ENCODE measurements at regions not wholly inside any gene's neighbourhood (a gene's known extent, or its start where the extent isn't known, plus 50 kb on each side); places are given as distances from the start of the nearest gene placed in this dataset.
A peak's percentile ranks its signal among the peaks of the same experiment; 100 is the strongest.
"Not testable (repeated sequence)": the region's sequence is repeated elsewhere in the genome, so short reads cannot be mapped to it uniquely, and the experiment has no call there.

GRCh38 chr1:199489594-199489993, 537.9 kb upstream of the NR5A2 start:
- H4K20me1 ChIP-seq (ENCODE audit: insufficient read depth, low read length) = no peaks in the 10 kb centered on the region
- no peaks in the 10 kb centered on the region for H3K79me2 ChIP-seq (ENCODE audit: low read length)
- peaks cover 25% of the 10 kb centered on the region for H3K36me3 ChIP-seq (replicated peaks; ENCODE audit: low read depth, low read length)
- peak overlapping the region; percentile 8; the same call in 1 of the 2 replicates for H3K4me3 ChIP-seq (ENCODE audit: low read length)
- TF ChIP-seq, protein P1, sequence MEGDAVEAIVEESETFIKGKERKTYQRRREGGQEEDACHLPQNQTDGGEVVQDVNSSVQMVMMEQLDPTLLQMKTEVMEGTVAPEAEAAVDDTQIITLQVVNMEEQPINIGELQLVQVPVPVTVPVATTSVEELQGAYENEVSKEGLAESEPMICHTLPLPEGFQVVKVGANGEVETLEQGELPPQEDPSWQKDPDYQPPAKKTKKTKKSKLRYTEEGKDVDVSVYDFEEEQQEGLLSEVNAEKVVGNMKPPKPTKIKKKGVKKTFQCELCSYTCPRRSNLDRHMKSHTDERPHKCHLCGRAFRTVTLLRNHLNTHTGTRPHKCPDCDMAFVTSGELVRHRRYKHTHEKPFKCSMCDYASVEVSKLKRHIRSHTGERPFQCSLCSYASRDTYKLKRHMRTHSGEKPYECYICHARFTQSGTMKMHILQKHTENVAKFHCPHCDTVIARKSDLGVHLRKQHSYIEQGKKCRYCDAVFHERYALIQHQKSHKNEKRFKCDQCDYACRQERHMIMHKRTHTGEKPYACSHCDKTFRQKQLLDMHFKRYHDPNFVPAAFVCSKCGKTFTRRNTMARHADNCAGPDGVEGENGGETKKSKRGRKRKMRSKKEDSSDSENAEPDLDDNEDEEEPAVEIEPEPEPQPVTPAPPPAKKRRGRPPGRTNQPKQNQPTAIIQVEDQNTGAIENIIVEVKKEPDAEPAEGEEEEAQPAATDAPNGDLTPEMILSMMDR (IDR thresholded peaks at IDR 0.05; ENCODE audit: low read depth, low read length) = no peak
- peak overlapping the region; percentile 43 for H3K4me2 ChIP-seq (ENCODE audit: low read length)
- peak overlapping the region; percentile 49 for H2AFZ ChIP-seq (ENCODE audit: low read depth, low read length)
- peak overlapping the region; percentile 34; the same call in 1 of the 2 replicates for H3K9ac ChIP-seq (ENCODE audit: low read length)
- no peaks in the 10 kb centered on the region for H3K27me3 ChIP-seq (ENCODE audit: low read depth, low read length)
- H3K4me1 ChIP-seq (ENCODE audit: low read length) = peaks cover 30% of the 10 kb centered on the region
- H3K27ac ChIP-seq (ENCODE audit: low read length) = peak overlapping the region; percentile 86
- H3K9me3 ChIP-seq (ENCODE audit: insufficient read depth, low read length) = peaks cover 23% of the 10 kb centered on the region; the same call in 1 of the 2 replicates

DNA sequence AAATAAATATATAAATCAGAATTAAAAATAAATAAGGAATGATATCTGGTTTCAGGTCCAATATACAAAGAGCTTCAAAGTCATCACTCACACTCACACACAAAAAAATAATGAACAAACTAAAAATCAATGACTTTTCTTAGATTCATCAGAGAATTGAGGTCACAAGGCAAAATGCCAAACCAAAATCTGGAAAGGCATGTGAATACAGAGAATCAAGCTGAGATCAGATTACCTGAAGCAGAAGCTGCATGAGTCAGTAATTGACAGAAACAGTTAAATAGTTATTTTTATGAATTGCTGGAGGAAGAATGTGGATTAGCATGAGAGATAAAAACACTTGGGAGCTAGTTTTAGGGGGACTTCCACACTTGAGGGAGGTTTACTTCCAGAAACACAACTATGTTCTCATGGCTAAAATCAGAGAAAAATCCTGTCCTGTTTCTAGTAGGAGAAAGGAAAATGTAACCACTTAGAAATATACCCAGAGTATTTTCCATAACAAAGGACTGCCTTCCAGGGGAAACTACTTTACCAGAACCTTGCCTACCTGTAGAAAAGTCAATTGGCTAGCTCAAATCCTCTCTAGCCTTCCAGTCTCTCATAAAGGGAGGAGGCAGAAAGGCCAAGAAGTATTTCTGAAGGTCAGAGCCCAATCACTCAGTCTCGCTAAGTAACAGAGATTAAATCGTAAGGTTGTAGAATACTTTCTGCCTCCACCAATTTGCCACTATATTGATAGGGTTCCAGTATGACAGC, 536.6 kb upstream of the NR5A2 start:
- no peak overlapping the region for H3K27ac ChIP-seq (ENCODE audit: low read length)
- peaks cover 30% of the 10 kb centered on the region for H3K4me1 ChIP-seq (ENCODE audit: low read length)
- H3K9ac ChIP-seq (ENCODE audit: low read length) = no peak overlapping the region
- H3K4me2 ChIP-seq (ENCODE audit: low read length) = no peak overlapping the region
- no peak overlapping the region for H2AFZ ChIP-seq (ENCODE audit: low read depth, low read length)
- no peaks in the 10 kb centered on the region for H4K20me1 ChIP-seq (ENCODE audit: insufficient read depth, low read length)
- H3K79me2 ChIP-seq (ENCODE audit: low read length) = no peaks in the 10 kb centered on the region
- peaks cover 33% of the 10 kb centered on the region for H3K36me3 ChIP-seq (replicated peaks; ENCODE audit: low read depth, low read length)
- TF ChIP-seq, protein P1 (IDR thresholded peaks at IDR 0.05; ENCODE audit: low read depth, low read length) = no peak
- no peak for TF ChIP-seq EZH2phosphoT487 (IDR thresholded peaks at IDR 0.05; ENCODE audit: low read depth)
- peaks cover 31% of the 10 kb centered on the region; the same call in 1 of the 2 replicates for H3K9me3 ChIP-seq (ENCODE audit: insufficient read depth, low read length)
- no peaks in the 10 kb centered on the region for H3K27me3 ChIP-seq (ENCODE audit: low read depth, low read length)
- H3K4me3 ChIP-seq (ENCODE audit: low read length) = no peak overlapping the region

GRCh38 chr1:199495432-199495831, 532.1 kb upstream of the NR5A2 start:
- Histone ChIP-seq H3K4me2 (ENCODE audit: low read length) (no peak overlapping the region), H3K36me3 (replicated peaks; ENCODE audit: low read depth, low read length) (peaks cover 48% of the 10 kb centered on the region), H3K9ac (ENCODE audit: low read length) (no peak overlapping the region), H3K4me3 (ENCODE audit: low read length) (no peak overlapping the region), H2AFZ (ENCODE audit: low read depth, low read length) (no peak overlapping the region), H4K20me1 (ENCODE audit: insufficient read depth, low read length) (no peaks in the 10 kb centered on the region), H3K4me1 (ENCODE audit: low read length) (peaks cover 25% of the 10 kb centered on the region), H3K27me3 (ENCODE audit: low read depth, low read length) (no peaks in the 10 kb centered on the region), H3K9me3 (ENCODE audit: insufficient read depth, low read length) (peaks cover 46% of the 10 kb centered on the region; the same call in 1 of the 2 replicates), H3K27ac (ENCODE audit: low read length) (no peak overlapping the region), H3K79me2 (ENCODE audit: low read length) (no peaks in the 10 kb centered on the region)
- no peak for TF ChIP-seq EZH2phosphoT487 (IDR thresholded peaks at IDR 0.05; ENCODE audit: low read depth)
- TF ChIP-seq, protein P1 (IDR thresholded peaks at IDR 0.05; ENCODE audit: low read depth, low read length) = no peak

DNA sequence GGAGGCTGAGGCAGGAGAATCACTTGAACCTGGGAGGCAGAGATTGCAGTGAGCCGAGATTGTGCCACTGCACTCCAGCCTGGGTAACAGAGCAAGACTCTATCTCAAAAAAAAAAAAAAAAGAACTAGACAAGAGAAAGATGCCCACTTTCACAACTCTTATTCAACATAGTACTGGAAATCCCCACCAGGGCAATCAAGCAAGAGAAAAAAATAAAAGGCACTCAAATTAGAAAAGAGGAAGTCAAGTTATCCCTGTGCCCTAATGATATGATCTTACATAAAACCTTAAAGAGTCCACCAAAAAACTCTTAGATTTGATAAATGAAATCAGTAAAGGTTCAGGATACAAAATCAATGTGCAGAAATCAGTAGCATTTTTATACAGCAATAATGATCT, 528.7 kb upstream of the NR5A2 start:
- Histone ChIP-seq H3K36me3 (replicated peaks; ENCODE audit: low read depth, low read length) (peaks cover 39% of the 10 kb centered on the region), H3K4me3 (ENCODE audit: low read length) (0 out of 2 replicates have a peak overlapping the region, but pooled peaks have one; percentile 5), H3K27ac (ENCODE audit: low read length) (peak overlapping the region; percentile 61), H3K4me2 (ENCODE audit: low read length) (peak overlapping the region; percentile 44), H3K9ac (ENCODE audit: low read length) (peak overlapping the region; percentile 5; the same call in 1 of the 2 replicates), H3K9me3 (ENCODE audit: insufficient read depth, low read length) (peaks cover 31% of the 10 kb centered on the region; the same call in 1 of the 2 replicates), H3K4me1 (ENCODE audit: low read length) (peaks cover 17% of the 10 kb centered on the region)
- H3K79me2 ChIP-seq (ENCODE audit: low read length); H3K27me3 ChIP-seq (ENCODE audit: low read depth, low read length); H4K20me1 ChIP-seq (ENCODE audit: insufficient read depth, low read length); H2AFZ ChIP-seq (ENCODE audit: low read depth, low read length): not testable (repeated sequence)

Data from OCI-LY3 (cell line).